BJ (cell line): ENCODE measurements at regions not wholly inside any gene's neighbourhood (a gene's known extent, or its start where the extent isn't known, plus 50 kb on each side); places are given as distances from the start of the nearest gene placed in this dataset.
"Not testable (repeated sequence)": the region's sequence is repeated elsewhere in the genome, so short reads cannot be mapped to it uniquely, and the experiment has no call there.

Source experiments
- CTCF ChIA-PET: fragments of 350-600 bp; formaldehyde crosslinking; extraction: SDS; loops from one replicate; lab custom pipeline; 2021; ENCODE audit warnings: antibody characterized with exemption, inconsistent platforms; lab: Yijun Ruan, JAX
- POLR2A ChIA-PET: fragments of 300-600 bp; sonication (Branson Sonifier 250); formaldehyde crosslinking; extraction: SDS; loops from one replicate; lab custom pipeline; 2021; ENCODE audit warnings: antibody characterized with exemption; lab: Charles Lee
- DNase-seq: peaks from one replicate; pipeline ENCODE4 v3.0.0-alpha.2; 2011; ENCODE audit warnings: low read depth
- H3K27me3 ChIP-seq: 2 replicates; pipeline ENCODE4 v1.6.0; 2011; ENCODE audit warnings: low read length; ENCODE audit not compliant: control insufficient read depth, insufficient read depth
- H3K36me3 ChIP-seq: 2 replicates; pipeline ENCODE4 v1.5.1; 2011; ENCODE audit warnings: low read length; ENCODE audit not compliant: control insufficient read depth, insufficient read depth
- H3K4me3 ChIP-seq: 2 replicates; pipeline ENCODE4 v1.5.1; 2011; ENCODE audit warnings: low read depth, mild to moderate bottlenecking, control low read depth, low read length
- CTCF ChIP-seq: IDR thresholded peaks from 2 replicates; pipeline ENCODE4 v1.5.1; 2011; ENCODE audit warnings: low read depth, mild to moderate bottlenecking, control low read depth, inconsistent platforms, low read length, moderate library complexity; ENCODE audit not compliant: insufficient read depth

GRCh38 chr4:158346576-158346975 is 136.3 kb downstream of the TMEM144 start:
- Histone ChIP-seq H3K4me3 (no peak overlapping the region), H3K27me3 (no peaks in the 10 kb centered on the region), H3K36me3 (no peaks in the 10 kb centered on the region)
- CTCF ChIA-PET = no interaction called here
- POLR2A ChIA-PET = interaction anchor here (0.5 kb wide), 1 partner anchor 24 kb away, joined by 9 read pairs; no protein-coding TSS in a partner anchor
- no peak for TF ChIP-seq CTCF
- no peak for DNase-seq

GRCh38 chr4:158347556-158347955 is 137.3 kb downstream of the TMEM144 start:
- no peaks in the 10 kb centered on the region for H3K27me3 ChIP-seq
- CTCF ChIA-PET = interaction anchor here (1.2 kb wide), 1 partner anchor 25 kb away, joined by 3 read pairs; no protein-coding TSS in a partner anchor
- no peak for DNase-seq
- no peaks in the 10 kb centered on the region for H3K36me3 ChIP-seq
- TF ChIP-seq CTCF = no peak
- no peak overlapping the region for H3K4me3 ChIP-seq
- POLR2A ChIA-PET = no interaction called here

- ChIA-PET CTCF (no interaction called here), POLR2A (no interaction called here)
- H3K4me3 ChIP-seq = no peak overlapping the region
- no peak for DNase-seq
- H3K27me3 ChIP-seq = no peaks in the 10 kb centered on the region
- H3K36me3 ChIP-seq = no peaks in the 10 kb centered on the region
- no peak for TF ChIP-seq CTCF
Measured at GRCh38 chr4:158350161-158350560, 139.9 kb downstream of the TMEM144 start.

- H3K36me3 ChIP-seq = no peaks in the 10 kb centered on the region
- no peak overlapping the region for H3K4me3 ChIP-seq
- no peaks in the 10 kb centered on the region for H3K27me3 ChIP-seq
- ChIA-PET POLR2A (no interaction called here), CTCF (no interaction called here)
- no peak for TF ChIP-seq CTCF
- DNase-seq = no peak
Measured at GRCh38 chr4:158353541-158354304, 143.4 kb downstream of the TMEM144 start.

- H3K36me3 ChIP-seq = no peaks in the 10 kb centered on the region
- CTCF ChIA-PET = no interaction called here
- TF ChIP-seq CTCF = no peak
- DNase-seq = no peak
- no peaks in the 10 kb centered on the region for H3K27me3 ChIP-seq
- POLR2A ChIA-PET = no interaction called here
- no peak overlapping the region for H3K4me3 ChIP-seq
Measured at GRCh38 chr4:158356301-158356700, 146.0 kb downstream of the TMEM144 start.

GRCh38 chr4:158367932-158368441 is 153.7 kb upstream of the RXFP1 start:
- H3K27me3 ChIP-seq, DNase-seq, H3K4me3 ChIP-seq, POLR2A ChIA-PET, H3K36me3 ChIP-seq, CTCF ChIA-PET: not testable (repeated sequence)
